Mucosa of rectum (tissue), 2 donors: ENCODE measurements at regions not wholly inside any gene's neighbourhood (a gene's known extent, or its start where the extent isn't known, plus 50 kb on each side); places are given as distances from the start of the nearest gene placed in this dataset.

Experiments
- H3K27ac ChIP-seq, 2 donors: one replicate each; pipeline ENCODE4 v1.7.0; 2013; ENCODE audit warnings: inconsistent platforms in 2 of 2, low read depth in 2 of 2, low read length in 2 of 2
- H3K27me3 ChIP-seq, 2 donors: one replicate each; pipeline ENCODE4 v1.7.0; 2013; ENCODE audit warnings: low read length in 2 of 2; ENCODE audit not compliant: control insufficient read depth in 2 of 2, insufficient read depth in 2 of 2
- H3K36me3 ChIP-seq, 2 donors: one replicate each; pipeline ENCODE4 v1.7.0; 2013; ENCODE audit warnings: low read length in 2 of 2; ENCODE audit not compliant: control insufficient read depth in 2 of 2, insufficient read depth in 2 of 2
- H3K4me1 ChIP-seq, 2 donors: one replicate each; pipeline ENCODE4 v1.7.0; 2013; ENCODE audit warnings: low read length in 2 of 2, mild to moderate bottlenecking in 1 of 2; ENCODE audit not compliant: control insufficient read depth in 2 of 2, insufficient read depth in 2 of 2
- H3K4me3 ChIP-seq, 2 donors: one replicate each; pipeline ENCODE4 v1.7.0; 2013; ENCODE audit warnings: low read length in 2 of 2
- H3K9ac ChIP-seq, 2 donors: one replicate each; pipeline ENCODE4 v1.7.0; 2013; ENCODE audit warnings: low read length in 2 of 2, low read depth in 1 of 2, mild to moderate bottlenecking in 1 of 2
- H3K9me3 ChIP-seq, 2 donors: one replicate each; pipeline ENCODE4 v1.7.0; 2013; ENCODE audit warnings: low read length in 2 of 2; ENCODE audit not compliant: control insufficient read depth in 2 of 2
- donor health status: healthy.
- donor health status: Normal muscosa, but diverticular disease.

- Histone ChIP-seq H3K4me1 (no peaks in the 10 kb centered on the region), H3K4me3 (no peak overlapping the region), H3K36me3 (no peaks in the 10 kb centered on the region), H3K9ac (no peak overlapping the region), H3K27me3 (no peaks in the 10 kb centered on the region), H3K9me3 (no peaks in the 10 kb centered on the region), H3K27ac (no peak overlapping the region)
Measured at GRCh38 chr2:237262838-237263771, 150.9 kb downstream of the COL6A3 start.

- no peaks in the 10 kb centered on the region for H3K4me1 ChIP-seq
- H3K27ac ChIP-seq: no peak overlapping the region
- H3K9ac ChIP-seq: no peak overlapping the region
- no peaks in the 10 kb centered on the region for H3K9me3 ChIP-seq
- H3K36me3 ChIP-seq: no peaks in the 10 kb centered on the region
- no peak overlapping the region for H3K4me3 ChIP-seq
- no peaks in the 10 kb centered on the region for H3K27me3 ChIP-seq
Measured at GRCh38 chr2:237264480-237265219, 149.3 kb downstream of the COL6A3 start.

DNA sequence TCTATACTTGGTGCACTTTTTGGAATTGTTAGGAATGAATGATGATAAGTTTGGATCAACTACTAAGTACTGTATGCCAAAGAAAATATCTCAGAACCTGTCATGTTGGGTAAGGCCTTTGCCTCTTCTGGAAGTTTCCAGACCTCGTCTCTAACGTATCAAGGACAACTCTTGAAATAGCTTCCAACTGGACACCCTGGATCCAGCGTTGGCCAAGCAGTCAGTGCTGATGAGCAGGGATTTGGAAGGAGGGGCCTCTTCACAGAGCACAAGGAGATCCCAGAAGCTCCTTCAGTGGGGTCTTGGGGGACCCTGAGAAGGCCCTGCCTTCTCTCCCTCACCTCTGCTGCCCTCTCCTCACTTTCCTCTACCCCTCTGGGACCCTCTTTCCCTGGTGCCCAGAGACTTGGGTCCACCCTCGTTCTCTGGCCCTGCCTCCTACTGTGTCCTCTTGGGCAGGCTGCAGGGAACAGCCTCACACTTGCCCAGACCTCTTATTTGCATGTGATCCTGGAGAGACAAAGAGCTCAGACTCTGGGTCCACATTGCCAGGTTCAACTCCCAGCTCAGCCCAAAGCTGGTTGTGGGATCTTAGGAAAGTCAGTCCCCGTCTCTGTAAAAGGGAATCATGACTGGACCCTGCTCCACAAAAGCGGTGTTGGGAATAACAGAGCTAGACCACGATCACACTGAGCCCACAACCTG lies 145.8 kb downstream of the COL6A3 start:
- Histone ChIP-seq H3K36me3 (no peaks in the 10 kb centered on the region), H3K4me1 (no peaks in the 10 kb centered on the region), H3K27ac (no peak overlapping the region), H3K27me3 (no peaks in the 10 kb centered on the region), H3K4me3 (no peak overlapping the region), H3K9me3 (no peaks in the 10 kb centered on the region), H3K9ac (no peak overlapping the region)

- Histone ChIP-seq H3K36me3 (no peaks in the 10 kb centered on the region), H3K4me1 (no peaks in the 10 kb centered on the region), H3K9ac (no peak overlapping the region), H3K9me3 (no peaks in the 10 kb centered on the region), H3K27me3 (no peaks in the 10 kb centered on the region), H3K27ac (no peak overlapping the region), H3K4me3 (no peak overlapping the region)
Measured at GRCh38 chr2:237269138-237269875, 144.7 kb downstream of the COL6A3 start.

GRCh38 chr2:237270520-237270919 lies 143.4 kb downstream of the COL6A3 start:
- Histone ChIP-seq H3K9me3 (no peaks in the 10 kb centered on the region), H3K4me1 (no peaks in the 10 kb centered on the region), H3K4me3 (no peak overlapping the region), H3K27ac (no peak overlapping the region), H3K36me3 (no peaks in the 10 kb centered on the region), H3K9ac (no peak overlapping the region), H3K27me3 (no peaks in the 10 kb centered on the region)

DNA sequence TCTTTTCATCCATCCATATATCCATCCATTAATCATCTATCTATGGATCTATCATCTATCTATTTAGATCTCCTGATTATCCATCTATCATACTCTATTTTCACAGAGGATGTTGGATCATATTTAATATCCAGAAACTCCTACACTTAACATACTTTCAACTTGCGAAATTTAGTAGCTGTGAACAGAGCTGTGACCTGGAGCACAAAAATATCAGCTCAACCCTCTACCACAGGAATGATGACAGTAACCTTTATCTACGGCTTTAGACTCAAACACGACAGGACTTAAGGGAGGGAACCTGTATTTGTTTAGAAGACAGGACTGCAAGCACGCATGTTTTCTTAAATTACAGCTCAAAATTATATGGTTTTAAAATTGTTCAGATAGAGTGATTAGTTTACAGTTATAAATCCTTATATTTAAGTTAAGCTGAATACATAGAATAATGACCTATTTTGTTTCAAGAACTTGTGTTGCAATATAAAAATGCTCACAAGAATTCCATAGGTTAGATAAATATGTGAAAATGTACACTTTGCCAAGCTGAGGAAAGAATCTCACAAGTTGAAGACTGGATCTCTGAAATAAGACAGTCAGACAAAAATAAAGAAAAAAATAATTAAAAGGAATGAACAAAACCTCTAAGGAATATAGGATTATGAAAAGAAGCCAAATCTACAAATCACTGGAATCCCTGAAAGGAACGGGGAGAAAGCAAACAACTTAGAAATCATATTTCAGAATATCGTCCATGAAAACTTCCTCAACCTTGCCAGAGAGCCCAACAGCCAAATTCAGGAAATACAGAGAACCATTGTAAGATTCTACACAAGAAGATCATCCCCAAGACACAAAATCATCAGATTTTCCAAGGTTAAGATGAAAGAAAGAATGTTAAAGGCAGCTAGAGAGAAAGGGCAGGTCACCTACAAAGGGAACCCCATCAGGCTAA lies 142.0 kb downstream of the COL6A3 start:
- H3K4me3 ChIP-seq: no peak overlapping the region
- no peaks in the 10 kb centered on the region for H3K36me3 ChIP-seq
- H3K9me3 ChIP-seq: no peaks in the 10 kb centered on the region
- H3K27ac ChIP-seq: no peak overlapping the region
- H3K27me3 ChIP-seq: no peaks in the 10 kb centered on the region
- no peak overlapping the region for H3K9ac ChIP-seq
- H3K4me1 ChIP-seq: no peaks in the 10 kb centered on the region
